ENCODE measurements at regions not wholly inside any gene's neighbourhood (a gene's known extent, or its start where the extent isn't known, plus 50 kb on each side); places are given as distances from the start of the nearest gene placed in this dataset.

DNA sequence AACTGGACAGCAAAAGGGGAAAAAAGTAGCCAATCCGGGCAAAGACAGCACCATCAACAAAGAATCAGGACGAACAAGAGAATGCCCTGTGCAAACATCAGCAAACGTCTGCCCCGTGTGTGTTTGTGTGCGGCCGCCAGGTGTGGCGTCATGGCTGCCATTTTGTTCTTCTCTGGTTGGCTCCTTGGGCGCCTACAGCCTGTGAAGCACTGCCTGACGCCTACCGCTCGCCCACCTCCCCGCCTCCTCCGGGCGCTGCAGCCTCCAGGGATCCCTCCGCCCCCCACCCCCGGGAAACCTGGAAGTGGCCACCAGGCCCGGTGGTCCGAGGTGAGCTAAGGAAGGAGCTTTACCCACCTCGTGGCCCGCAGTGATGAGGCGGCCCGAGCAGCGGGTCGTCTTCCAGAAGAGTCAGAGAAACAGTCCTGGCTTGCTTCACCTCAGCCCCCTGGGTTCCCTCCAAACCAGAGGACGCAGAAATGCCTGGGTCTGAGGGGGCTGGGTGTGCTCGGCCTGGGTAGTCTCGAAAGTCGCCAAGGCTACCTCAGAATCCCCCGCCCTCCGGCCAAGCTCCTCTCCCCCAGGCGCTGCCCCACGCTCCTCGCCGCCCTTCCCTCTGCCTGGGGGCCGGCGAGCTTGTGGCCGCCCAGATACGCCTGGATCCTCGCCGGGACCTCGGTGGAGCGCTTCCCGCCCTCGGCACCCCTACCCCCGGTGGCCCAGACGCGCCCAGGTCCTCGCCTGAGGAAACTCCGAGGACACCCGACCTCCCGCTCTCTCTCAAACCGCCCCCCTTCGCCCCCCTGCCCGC is 61.8 kb upstream of the IL6 start:
- H3K4me3 ChIP-seq (ENCODE audit: low read depth, low read length) = no peak overlapping the region
- DNase-seq (ENCODE audit: low read depth) = no peak
- TF ChIP-seq, protein P1, sequence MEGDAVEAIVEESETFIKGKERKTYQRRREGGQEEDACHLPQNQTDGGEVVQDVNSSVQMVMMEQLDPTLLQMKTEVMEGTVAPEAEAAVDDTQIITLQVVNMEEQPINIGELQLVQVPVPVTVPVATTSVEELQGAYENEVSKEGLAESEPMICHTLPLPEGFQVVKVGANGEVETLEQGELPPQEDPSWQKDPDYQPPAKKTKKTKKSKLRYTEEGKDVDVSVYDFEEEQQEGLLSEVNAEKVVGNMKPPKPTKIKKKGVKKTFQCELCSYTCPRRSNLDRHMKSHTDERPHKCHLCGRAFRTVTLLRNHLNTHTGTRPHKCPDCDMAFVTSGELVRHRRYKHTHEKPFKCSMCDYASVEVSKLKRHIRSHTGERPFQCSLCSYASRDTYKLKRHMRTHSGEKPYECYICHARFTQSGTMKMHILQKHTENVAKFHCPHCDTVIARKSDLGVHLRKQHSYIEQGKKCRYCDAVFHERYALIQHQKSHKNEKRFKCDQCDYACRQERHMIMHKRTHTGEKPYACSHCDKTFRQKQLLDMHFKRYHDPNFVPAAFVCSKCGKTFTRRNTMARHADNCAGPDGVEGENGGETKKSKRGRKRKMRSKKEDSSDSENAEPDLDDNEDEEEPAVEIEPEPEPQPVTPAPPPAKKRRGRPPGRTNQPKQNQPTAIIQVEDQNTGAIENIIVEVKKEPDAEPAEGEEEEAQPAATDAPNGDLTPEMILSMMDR (conservative IDR thresholded peaks at IDR 0.05; ENCODE audit: low read depth, low read length) = no peak

DNA sequence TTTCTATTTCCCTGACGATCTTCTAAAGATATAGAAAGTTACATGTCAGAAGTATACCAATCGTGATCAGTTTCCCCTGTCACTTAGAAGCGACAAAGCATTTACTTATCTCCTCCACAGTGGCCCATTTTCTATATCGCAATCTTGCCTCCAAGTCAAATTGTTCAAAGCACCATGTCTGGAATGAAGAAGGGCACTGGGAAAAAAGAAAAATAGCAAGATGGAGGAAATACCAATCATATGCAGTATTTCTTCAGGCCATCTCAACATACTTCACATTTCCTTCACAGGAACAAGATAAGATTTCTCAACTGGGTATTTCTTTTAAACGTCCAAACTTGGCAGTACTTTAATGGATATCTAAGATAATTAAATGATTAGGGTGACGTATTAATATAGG is 63.3 kb upstream of the IL6 start:
- DNase-seq (ENCODE audit: low read depth) = no peak
- TF ChIP-seq, protein P1 (conservative IDR thresholded peaks at IDR 0.05; ENCODE audit: low read depth, low read length) = no peak
- no peak overlapping the region for H3K4me3 ChIP-seq (ENCODE audit: low read depth, low read length)

DNA sequence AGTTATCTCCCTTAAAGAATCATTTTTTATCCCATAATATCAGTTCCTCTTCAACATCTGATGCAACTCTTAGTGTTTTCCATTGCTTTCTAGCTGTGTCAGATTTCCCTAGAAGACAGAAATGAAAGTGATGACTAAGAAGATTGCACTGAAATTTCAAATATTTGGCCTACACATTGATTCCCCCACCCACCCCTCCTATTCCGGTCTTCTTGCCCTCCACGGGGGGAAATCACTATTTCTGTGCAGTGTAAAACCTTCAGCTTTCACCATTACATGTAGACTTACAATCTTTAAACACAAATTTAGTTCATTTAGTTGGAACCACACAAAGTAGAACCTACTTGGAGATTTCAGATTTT is 63.7 kb upstream of the IL6 start:
- no peak for DNase-seq (ENCODE audit: low read depth)
- no peak overlapping the region for H3K4me3 ChIP-seq (ENCODE audit: low read depth, low read length)
- TF ChIP-seq, protein P1 (conservative IDR thresholded peaks at IDR 0.05; ENCODE audit: low read depth, low read length) = no peak

DNA sequence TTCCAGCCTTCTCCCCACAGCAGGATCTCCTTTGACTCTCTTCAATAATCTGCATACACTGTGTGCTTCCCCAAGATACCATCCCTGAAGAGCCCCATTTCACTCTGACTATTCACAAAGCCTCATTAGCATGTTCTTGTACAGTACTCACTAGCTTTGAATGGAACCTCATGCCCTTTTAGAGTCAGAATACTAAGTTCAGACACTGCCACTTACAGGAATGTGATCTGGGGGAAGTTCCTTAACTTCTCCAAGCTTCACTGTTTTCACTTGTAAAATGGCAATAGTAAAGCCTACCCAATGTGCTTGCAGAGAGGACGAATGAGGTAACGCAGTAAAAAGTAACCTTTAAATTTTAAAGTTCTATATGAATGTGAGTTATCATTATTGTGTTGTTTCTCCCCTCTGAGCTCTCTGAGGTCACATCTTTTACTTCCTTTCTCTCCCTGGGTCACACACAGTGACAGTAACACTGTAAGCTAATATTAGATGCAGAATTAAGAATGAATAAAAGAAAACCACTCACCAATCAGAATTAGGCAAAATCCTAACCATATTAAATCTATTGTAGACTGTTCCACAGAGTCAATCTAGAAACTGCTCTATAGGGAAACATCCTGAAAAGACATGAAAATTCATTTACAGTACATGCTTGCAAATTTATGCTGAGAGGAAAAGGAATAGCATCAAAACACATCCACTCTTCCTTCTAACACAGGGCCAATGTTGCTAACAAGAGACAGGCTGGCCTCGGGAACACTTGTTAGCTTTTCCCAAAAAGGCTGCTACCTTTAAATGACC is 64.2 kb upstream of the IL6 start:
- H3K4me3 ChIP-seq (ENCODE audit: low read depth, low read length) = no peak overlapping the region
- DNase-seq (ENCODE audit: low read depth) = no peak
- TF ChIP-seq, protein P1 (conservative IDR thresholded peaks at IDR 0.05; ENCODE audit: low read depth, low read length) = no peak

DNA sequence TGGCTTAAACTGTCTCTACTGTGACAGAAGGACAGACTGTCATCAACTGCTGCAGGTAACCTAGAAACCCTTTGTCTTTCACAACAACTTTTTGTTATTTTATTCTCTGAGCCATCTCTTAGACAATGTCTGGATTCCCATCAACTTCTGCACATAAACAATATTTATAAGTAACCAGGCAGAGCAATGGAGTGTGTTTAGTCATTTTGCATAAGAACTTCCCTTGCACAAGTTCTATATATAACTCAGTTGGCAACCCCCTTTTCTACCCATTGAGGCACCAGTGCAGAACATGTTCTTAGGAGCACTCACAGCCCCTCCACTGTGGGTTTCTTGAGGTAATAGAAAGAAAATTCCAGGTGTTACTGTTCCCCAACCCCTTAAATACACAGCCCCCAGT is 65.0 kb upstream of the IL6 start:
- TF ChIP-seq, protein P1 (conservative IDR thresholded peaks at IDR 0.05; ENCODE audit: low read depth, low read length) = no peak
- DNase-seq (ENCODE audit: low read depth) = peak; percentile 49
- no peak overlapping the region for H3K4me3 ChIP-seq (ENCODE audit: low read depth, low read length)

DNA sequence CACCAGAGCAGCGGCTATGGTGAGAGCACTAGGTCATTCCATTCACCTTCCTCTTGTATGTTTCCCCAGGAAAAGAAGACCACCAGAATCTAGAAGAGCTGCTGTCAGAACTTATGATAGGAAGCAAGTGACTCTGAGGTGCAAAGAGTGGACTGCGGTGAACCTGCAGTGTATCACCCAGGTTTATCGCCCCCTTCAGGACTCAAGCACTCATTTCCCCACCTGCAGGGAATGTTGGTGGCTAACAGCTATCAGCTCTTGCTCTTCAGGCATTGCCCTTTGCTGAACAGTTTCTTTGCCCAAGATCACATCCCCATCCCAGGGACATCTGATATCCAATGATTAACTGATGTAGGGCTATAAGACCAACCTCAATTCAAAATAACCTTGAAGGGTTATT is 66.3 kb upstream of the IL6 start:
- no peak for DNase-seq (ENCODE audit: low read depth)
- H3K4me3 ChIP-seq (ENCODE audit: low read depth, low read length) = no peak overlapping the region
- TF ChIP-seq, protein P1 (conservative IDR thresholded peaks at IDR 0.05; ENCODE audit: low read depth, low read length) = peak; percentile 38

Data from epithelial cell of proximal tubule (primary cell).